ENCODE measurements at regions not wholly inside any gene's neighbourhood (a gene's known extent, or its start where the extent isn't known, plus 50 kb on each side); places are given as distances from the start of the nearest gene placed in this dataset.

DNA sequence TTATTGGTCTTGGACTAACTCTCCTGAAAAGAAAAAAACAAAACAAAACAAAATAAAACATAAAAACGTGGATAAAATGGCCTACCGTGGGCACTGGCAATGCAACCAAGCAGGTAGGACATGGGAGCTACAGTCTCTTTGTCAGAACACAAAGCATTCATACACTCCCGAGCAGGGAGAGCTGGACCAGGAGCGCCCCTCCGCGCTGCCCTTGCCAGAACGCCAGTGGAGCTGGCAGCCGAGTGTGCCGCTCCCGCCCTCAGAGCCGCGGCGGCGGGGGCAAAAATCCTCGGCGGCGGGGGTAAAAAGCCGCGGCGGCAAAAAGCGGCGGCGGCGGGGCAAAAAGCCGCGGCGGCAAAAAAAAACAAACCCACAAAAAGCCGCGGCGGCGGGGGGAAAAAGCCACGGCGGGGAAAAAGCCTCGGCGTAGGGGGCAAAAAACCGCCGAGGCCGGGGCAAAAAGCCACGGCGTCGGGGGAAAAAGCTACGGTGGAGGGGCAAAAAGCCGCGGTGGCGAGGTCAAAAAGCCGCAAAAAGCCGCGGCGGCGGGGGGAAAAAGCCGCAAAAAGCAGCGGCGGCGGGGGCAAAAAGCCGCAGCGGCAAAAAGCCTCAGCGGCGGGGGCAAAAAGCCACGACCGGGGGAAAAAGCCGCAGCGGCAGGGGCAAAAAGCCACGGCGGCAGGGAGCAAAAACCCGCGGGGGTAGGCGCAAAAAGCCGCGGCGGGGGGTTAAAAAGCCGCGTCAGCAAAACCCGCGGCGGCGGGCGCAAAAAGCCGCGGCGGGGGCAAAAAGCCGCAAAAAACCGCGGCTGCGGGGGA is 418.1 kb downstream of the ZNF716 start:
- H3K4me3 ChIP-seq (ENCODE audit: low read depth in 1 of 2, low read length in 1 of 2): no peak overlapping the region
- H3K27ac ChIP-seq: no peak overlapping the region
- no peaks in the 10 kb centered on the region for H3K36me3 ChIP-seq

DNA sequence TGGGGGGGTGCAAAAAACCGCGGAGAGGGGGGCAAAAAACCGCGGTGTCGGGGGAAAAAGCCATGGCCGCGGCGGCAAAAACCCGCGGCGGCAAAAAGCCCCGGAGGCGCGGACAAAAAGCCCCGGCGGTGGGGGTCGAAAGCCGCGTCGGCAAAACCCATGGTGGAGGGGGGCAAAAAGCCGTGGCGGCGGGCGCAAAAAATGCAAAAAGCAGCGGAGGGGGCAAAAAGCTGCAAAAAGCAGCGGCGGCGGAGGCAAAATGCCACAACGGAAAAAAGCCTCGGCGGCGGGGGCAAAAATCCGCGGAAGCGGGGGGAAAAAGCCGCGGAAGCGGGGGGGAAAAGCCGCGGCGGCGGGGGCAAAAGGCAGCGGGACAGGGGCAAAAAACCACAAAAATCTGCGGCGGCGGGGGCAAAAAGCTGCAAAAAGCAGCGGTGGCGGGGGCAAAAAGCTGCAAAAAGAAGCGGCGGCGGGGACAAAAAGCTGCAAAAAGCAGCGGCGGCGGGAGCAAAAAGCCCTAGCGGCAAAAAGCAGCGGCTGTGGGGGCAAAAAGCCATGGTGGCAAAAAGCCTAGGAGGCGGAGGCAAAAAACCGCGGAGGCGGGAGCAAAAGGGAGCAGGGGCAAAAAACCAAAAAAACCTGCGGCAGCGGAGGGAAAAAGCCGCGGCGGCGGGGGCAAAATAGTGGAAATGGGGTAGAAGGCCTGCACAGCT is 418.9 kb downstream of the ZNF716 start:
- H3K4me1 ChIP-seq (ENCODE audit: control insufficient read depth in 1 of 2, insufficient read depth in 1 of 2, low read depth in 1 of 2, low read length in 1 of 2): no peaks in the 10 kb centered on the region
- no peak overlapping the region for H3K4me3 ChIP-seq (ENCODE audit: low read depth in 1 of 2, low read length in 1 of 2)
- no peaks in the 10 kb centered on the region for H3K36me3 ChIP-seq
- H3K9me3 ChIP-seq: no peaks in the 10 kb centered on the region
- no peak overlapping the region for H3K27ac ChIP-seq
- TF ChIP-seq, protein P1, sequence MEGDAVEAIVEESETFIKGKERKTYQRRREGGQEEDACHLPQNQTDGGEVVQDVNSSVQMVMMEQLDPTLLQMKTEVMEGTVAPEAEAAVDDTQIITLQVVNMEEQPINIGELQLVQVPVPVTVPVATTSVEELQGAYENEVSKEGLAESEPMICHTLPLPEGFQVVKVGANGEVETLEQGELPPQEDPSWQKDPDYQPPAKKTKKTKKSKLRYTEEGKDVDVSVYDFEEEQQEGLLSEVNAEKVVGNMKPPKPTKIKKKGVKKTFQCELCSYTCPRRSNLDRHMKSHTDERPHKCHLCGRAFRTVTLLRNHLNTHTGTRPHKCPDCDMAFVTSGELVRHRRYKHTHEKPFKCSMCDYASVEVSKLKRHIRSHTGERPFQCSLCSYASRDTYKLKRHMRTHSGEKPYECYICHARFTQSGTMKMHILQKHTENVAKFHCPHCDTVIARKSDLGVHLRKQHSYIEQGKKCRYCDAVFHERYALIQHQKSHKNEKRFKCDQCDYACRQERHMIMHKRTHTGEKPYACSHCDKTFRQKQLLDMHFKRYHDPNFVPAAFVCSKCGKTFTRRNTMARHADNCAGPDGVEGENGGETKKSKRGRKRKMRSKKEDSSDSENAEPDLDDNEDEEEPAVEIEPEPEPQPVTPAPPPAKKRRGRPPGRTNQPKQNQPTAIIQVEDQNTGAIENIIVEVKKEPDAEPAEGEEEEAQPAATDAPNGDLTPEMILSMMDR (IDR thresholded peaks at IDR 0.05): no peak
- H3K27me3 ChIP-seq: peaks cover 55% of the 10 kb centered on the region

More for the DNA sequence above, 418.1 kb downstream of the ZNF716 start:
- H3K27me3 ChIP-seq: peaks cover 55% of the 10 kb centered on the region
- H3K4me1 ChIP-seq (ENCODE audit: control insufficient read depth in 1 of 2, insufficient read depth in 1 of 2, low read depth in 1 of 2, low read length in 1 of 2): no peaks in the 10 kb centered on the region
- no peaks in the 10 kb centered on the region for H3K9me3 ChIP-seq
- TF ChIP-seq, protein P1 (IDR thresholded peaks at IDR 0.05): no peak

Data from neutrophil (primary cell).